K562 (cell line): ENCODE measurements at regions not wholly inside any gene's neighbourhood (a gene's known extent, or its start where the extent isn't known, plus 50 kb on each side); places are given as distances from the start of the nearest gene placed in this dataset.

Source experiments
- BRD4 ChIP-seq: fragments of 200-600 bp; sonication (generic); IDR thresholded peaks from 2 replicates; pipeline ENCODE4 v1.6.1; 2017; ENCODE audit warnings: inconsistent platforms
- HNRNPUL1 ChIP-seq: fragments of 200-400 bp; formaldehyde crosslinking; IDR thresholded peaks from 2 replicates; pipeline ENCODE4 v1.6.1; 2017; ENCODE audit warnings: low read length
- JUND ChIP-seq, 2 experiments: IDR thresholded peaks; 2 replicates in 1 of 2; 3 replicates in 1 of 2; pipeline ENCODE4 v1.6.1; 2011; ENCODE audit warnings: borderline replicate concordance in 2 of 2, low read depth in 2 of 2, low read length in 2 of 2, improper control_type of control experiment in 1 of 2, missing biosample characterization in 1 of 2, missing genetic modification characterization in 1 of 2, missing genetic modification reagents in 1 of 2
- KDM5B ChIP-seq: fragments of 200-600 bp; sonication (generic); IDR thresholded peaks from 2 replicates; pipeline ENCODE4 v1.6.1; 2012; ENCODE audit warnings: low read depth, mild to moderate bottlenecking, moderate library complexity, low read length, control low read depth, inconsistent platforms; ENCODE audit not compliant: insufficient replicate concordance
- POLR2A ChIP-seq: fragments of 450-650 bp; conservative IDR thresholded peaks from 2 replicates; pipeline ENCODE4 v1.6.1; 2016
- POU5F1 ChIP-seq: fragments of 150-350 bp; IDR thresholded peaks from 2 replicates; pipeline ENCODE4 v1.6.1; 2014; ENCODE audit warnings: borderline replicate concordance, low read length, low read depth, mild to moderate bottlenecking; ENCODE audit not compliant: partially characterized antibody
- TCF7L2 ChIP-seq: fragments of 150-350 bp; IDR thresholded peaks from 2 replicates; pipeline ENCODE4 v1.6.1; 2016; ENCODE audit warnings: low read depth, mild to moderate bottlenecking, low read length, moderate library complexity
- TF ChIP-seq, protein P1 (sequence below): IDR thresholded peaks from 2 replicates; pipeline ENCODE4 v1.6.1; 2016; ENCODE audit warnings: missing genetic modification characterization, missing compliant biosample characterization
- TF ChIP-seq, protein P2 (sequence below), 2 experiments: IDR thresholded peaks; 2 replicates each; pipeline ENCODE4 v1.6.1; 2011; ENCODE audit warnings: borderline replicate concordance in 1 of 2, control low read depth in 1 of 2, low read depth in 1 of 2, low read length in 1 of 2, mild to moderate bottlenecking in 1 of 2, mixed read lengths in 1 of 2, moderate library complexity in 1 of 2; ENCODE audit not compliant: insufficient read depth in 1 of 2, insufficient read length in 1 of 2, poor library complexity in 1 of 2, severe bottlenecking in 1 of 2; ENCODE audit errors: extremely low read depth in 1 of 2

DNA sequence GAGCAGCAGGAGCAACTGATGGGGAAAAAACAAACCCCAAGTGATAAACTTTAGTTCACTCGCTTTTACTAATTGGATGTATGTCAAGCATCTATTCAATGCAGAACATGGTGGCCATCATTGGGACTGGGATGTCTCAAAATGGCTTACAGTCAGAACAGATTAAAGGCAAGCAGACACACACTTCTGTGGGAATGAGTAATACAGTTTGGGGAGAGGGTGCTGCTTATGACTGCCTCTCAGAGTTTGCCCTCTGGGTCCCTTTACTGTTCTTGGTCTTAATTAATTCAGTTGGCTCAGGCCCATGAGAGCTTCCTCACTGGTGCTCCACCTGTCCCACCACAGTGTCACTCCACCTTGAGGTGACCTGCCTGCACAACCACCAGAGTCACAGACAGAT is 119.5 kb downstream of the TBX19 start:
- TF ChIP-seq JUND (IDR thresholded peaks at IDR 0.05; ENCODE audit: borderline replicate concordance, low read depth, low read length): no peak
- TF ChIP-seq JUND (tag; IDR thresholded peaks at IDR 0.05; ENCODE audit: borderline replicate concordance, low read depth, low read length): no peak
- TF ChIP-seq, protein P1, sequence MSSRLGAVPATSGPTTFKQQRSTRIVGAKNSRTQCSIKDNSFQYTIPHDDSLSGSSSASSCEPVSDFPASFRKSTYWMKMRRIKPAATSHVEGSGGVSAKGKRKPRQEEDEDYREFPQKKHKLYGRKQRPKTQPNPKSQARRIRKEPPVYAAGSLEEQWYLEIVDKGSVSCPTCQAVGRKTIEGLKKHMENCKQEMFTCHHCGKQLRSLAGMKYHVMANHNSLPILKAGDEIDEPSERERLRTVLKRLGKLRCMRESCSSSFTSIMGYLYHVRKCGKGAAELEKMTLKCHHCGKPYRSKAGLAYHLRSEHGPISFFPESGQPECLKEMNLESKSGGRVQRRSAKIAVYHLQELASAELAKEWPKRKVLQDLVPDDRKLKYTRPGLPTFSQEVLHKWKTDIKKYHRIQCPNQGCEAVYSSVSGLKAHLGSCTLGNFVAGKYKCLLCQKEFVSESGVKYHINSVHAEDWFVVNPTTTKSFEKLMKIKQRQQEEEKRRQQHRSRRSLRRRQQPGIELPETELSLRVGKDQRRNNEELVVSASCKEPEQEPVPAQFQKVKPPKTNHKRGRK (tag): no peak
- no peak for TF ChIP-seq KDM5B
- no peak for TF ChIP-seq POLR2A
- no peak for TF ChIP-seq POU5F1
- TF ChIP-seq BRD4: no peak
- no peak for TF ChIP-seq TCF7L2
- no peak for TF ChIP-seq HNRNPUL1
- TF ChIP-seq, protein P2, sequence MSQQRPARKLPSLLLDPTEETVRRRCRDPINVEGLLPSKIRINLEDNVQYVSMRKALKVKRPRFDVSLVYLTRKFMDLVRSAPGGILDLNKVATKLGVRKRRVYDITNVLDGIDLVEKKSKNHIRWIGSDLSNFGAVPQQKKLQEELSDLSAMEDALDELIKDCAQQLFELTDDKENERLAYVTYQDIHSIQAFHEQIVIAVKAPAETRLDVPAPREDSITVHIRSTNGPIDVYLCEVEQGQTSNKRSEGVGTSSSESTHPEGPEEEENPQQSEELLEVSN (IDR thresholded peaks at IDR 0.05; ENCODE audit: borderline replicate concordance in 1 of 2, extremely low read depth in 1 of 2, insufficient read depth in 1 of 2, insufficient read length in 1 of 2, low read depth in 1 of 2, low read length in 1 of 2, poor library complexity in 1 of 2, severe bottlenecking in 1 of 2): no peak
